ENCODE measurements at regions not wholly inside any gene's neighbourhood (a gene's known extent, or its start where the extent isn't known, plus 50 kb on each side); places are given as distances from the start of the nearest gene placed in this dataset.

GRCh38 chr22:44601725-44602124 lies 100.3 kb upstream of the PRR5 start:
- DNase-seq (ENCODE audit: low spot score) (no peak), ATAC-seq (ENCODE audit: low FRiP score) (no peak)
- TF ChIP-seq CTCF (IDR thresholded peaks at IDR 0.05), result no peak

- DNase-seq (ENCODE audit: low spot score) (no peak), ATAC-seq (ENCODE audit: low FRiP score) (no peak)
- no peak for TF ChIP-seq CTCF (IDR thresholded peaks at IDR 0.05)
Observed at GRCh38 chr22:44601189-44601588, 100.8 kb upstream of the PRR5 start.

- no peak for TF ChIP-seq CTCF (IDR thresholded peaks at IDR 0.05)
- no peak for ATAC-seq (ENCODE audit: low FRiP score)
- no peak for DNase-seq (ENCODE audit: low spot score)
Observed at GRCh38 chr22:44600207-44600785, 101.7 kb upstream of the PRR5 start.

- DNase-seq (ENCODE audit: low spot score) (no peak), ATAC-seq (ENCODE audit: low FRiP score) (no peak)
- TF ChIP-seq CTCF (IDR thresholded peaks at IDR 0.05), result no peak
Observed at GRCh38 chr22:44599500-44600140, 101.6 kb upstream of the RTL6 start.

GRCh38 chr22:44599084-44599483 lies 101.1 kb upstream of the RTL6 start:
- ATAC-seq (ENCODE audit: low FRiP score) (no peak), DNase-seq (ENCODE audit: low spot score) (no peak)
- TF ChIP-seq CTCF (IDR thresholded peaks at IDR 0.05), result no peak

- TF ChIP-seq CTCF (IDR thresholded peaks at IDR 0.05), result no peak
- ATAC-seq (ENCODE audit: low FRiP score) (no peak), DNase-seq (ENCODE audit: low spot score) (no peak)
Observed at GRCh38 chr22:44597616-44598015, 99.6 kb upstream of the RTL6 start.

Measured in omental fat pad (tissue), 3 donors.